Choroid plexus epithelial cell (primary cell): ENCODE measurements at regions not wholly inside any gene's neighbourhood (a gene's known extent, or its start where the extent isn't known, plus 50 kb on each side); places are given as distances from the start of the nearest gene placed in this dataset.
A peak's percentile ranks its signal among the peaks of the same experiment; 100 is the strongest.

Experiments
- DNase-seq: peaks from one replicate; pipeline ENCODE4 v3.0.0-alpha.2; 2010; ENCODE audit warnings: low read depth
- H3K4me3 ChIP-seq: 2 replicates; pipeline ENCODE4 v1.5.1; 2011; ENCODE audit warnings: low read depth, mild to moderate bottlenecking, control low read depth, low read length, moderate library complexity
- CTCF ChIP-seq: conservative IDR thresholded peaks from 2 replicates; pipeline ENCODE4 v1.5.1; 2011; ENCODE audit warnings: low read depth, mild to moderate bottlenecking, control low read depth, inconsistent platforms, low read length, moderate library complexity

GRCh38 chr13:85249151-85249550 is 550.1 kb downstream of the SLITRK6 start:
- no peak overlapping the region for H3K4me3 ChIP-seq
- DNase-seq, result no peak
- TF ChIP-seq CTCF, result no peak

- no peak for TF ChIP-seq CTCF
- no peak overlapping the region for H3K4me3 ChIP-seq
- DNase-seq, result no peak
These were observed 551.4 kb downstream of the SLITRK6 start for GRCh38 chr13:85247780-85248179.

GRCh38 chr13:85243831-85244230 is 555.4 kb downstream of the SLITRK6 start:
- no peak for TF ChIP-seq CTCF
- no peak for DNase-seq
- no peak overlapping the region for H3K4me3 ChIP-seq

- H3K4me3 ChIP-seq, result no peak overlapping the region
- peak; percentile 50 for DNase-seq
- TF ChIP-seq CTCF, result no peak
These were observed 558.2 kb downstream of the SLITRK6 start for GRCh38 chr13:85241060-85241459.

GRCh38 chr13:85236413-85236812 is 562.8 kb downstream of the SLITRK6 start:
- no peak overlapping the region for H3K4me3 ChIP-seq
- DNase-seq, result peak; percentile 70
- TF ChIP-seq CTCF, result no peak

- DNase-seq, result peak; percentile 46
- TF ChIP-seq CTCF, result no peak
These were observed 568.5 kb downstream of the SLITRK6 start for GRCh38 chr13:85230691-85231093.

GRCh38 chr13:85228692-85229091 is 570.5 kb downstream of the SLITRK6 start:
- no peak overlapping the region for H3K4me3 ChIP-seq
- no peak for DNase-seq
- no peak for TF ChIP-seq CTCF

More at GRCh38 chr13:85230691-85231093, 568.5 kb downstream of the SLITRK6 start:
- H3K4me3 ChIP-seq, result peak overlapping the region; percentile 25
